ENCODE measurements at regions not wholly inside any gene's neighbourhood (a gene's known extent, or its start where the extent isn't known, plus 50 kb on each side); places are given as distances from the start of the nearest gene placed in this dataset.

DNA sequence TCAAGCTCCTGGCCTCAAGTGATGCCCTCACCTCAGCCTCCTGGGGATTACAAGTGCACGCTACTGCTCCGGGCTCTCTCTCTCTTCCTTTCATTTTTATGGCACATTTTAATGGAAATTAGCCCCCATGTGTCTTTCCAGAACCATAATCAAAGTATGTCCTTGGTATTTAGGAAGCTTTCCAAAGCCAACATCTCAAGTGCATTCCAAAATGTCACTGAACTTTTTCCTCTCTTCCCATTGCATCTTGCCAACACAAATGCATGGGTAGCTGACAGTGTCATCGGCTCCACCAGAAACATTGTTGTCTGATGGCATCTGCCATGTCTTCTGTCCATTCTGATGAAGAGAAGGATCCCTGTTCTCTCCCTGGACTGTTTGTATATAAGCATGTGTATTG, 90.5 kb upstream of the ANXA1 start:
- TF ChIP-seq, protein P1, sequence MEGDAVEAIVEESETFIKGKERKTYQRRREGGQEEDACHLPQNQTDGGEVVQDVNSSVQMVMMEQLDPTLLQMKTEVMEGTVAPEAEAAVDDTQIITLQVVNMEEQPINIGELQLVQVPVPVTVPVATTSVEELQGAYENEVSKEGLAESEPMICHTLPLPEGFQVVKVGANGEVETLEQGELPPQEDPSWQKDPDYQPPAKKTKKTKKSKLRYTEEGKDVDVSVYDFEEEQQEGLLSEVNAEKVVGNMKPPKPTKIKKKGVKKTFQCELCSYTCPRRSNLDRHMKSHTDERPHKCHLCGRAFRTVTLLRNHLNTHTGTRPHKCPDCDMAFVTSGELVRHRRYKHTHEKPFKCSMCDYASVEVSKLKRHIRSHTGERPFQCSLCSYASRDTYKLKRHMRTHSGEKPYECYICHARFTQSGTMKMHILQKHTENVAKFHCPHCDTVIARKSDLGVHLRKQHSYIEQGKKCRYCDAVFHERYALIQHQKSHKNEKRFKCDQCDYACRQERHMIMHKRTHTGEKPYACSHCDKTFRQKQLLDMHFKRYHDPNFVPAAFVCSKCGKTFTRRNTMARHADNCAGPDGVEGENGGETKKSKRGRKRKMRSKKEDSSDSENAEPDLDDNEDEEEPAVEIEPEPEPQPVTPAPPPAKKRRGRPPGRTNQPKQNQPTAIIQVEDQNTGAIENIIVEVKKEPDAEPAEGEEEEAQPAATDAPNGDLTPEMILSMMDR (conservative IDR thresholded peaks at IDR 0.05; ENCODE audit: low read depth, low read length): no peak
- TF ChIP-seq POLR2A (IDR thresholded peaks at IDR 0.05; ENCODE audit: low read depth, low read length): no peak
- TF ChIP-seq MAZ (IDR thresholded peaks at IDR 0.05; ENCODE audit: borderline replicate concordance, low read depth, low read length): no peak

Measured in IMR-90 (cell line).